Activated CD4-positive, CD25-positive, alpha-beta regulatory T cell treated with anti-CD3 and anti-CD28 coated beads, Interleukin-2, amount 50 U/mL, for 24 hours (primary cell): ENCODE measurements at regions not wholly inside any gene's neighbourhood (a gene's known extent, or its start where the extent isn't known, plus 50 kb on each side); places are given as distances from the start of the nearest gene placed in this dataset.
"Not testable (repeated sequence)": the region's sequence is repeated elsewhere in the genome, so short reads cannot be mapped to it uniquely, and the experiment has no call there.

Source experiments
- ATAC-seq, 2 donors: fragments of 150-1000 bp; cut with Tn5 transposase; one replicate each; pipeline ENCODE4 v1.10.0; 2021; ENCODE audit warnings: mild to moderate bottlenecking in 1 of 2, moderate library complexity in 1 of 2

GRCh38 chr1:60705026-60705425 is 377.3 kb upstream of the NFIA start:
- ATAC-seq, result no peak

- no peak for ATAC-seq
Observed at GRCh38 chr1:60703155-60703554, 379.2 kb upstream of the NFIA start.

- no peak for ATAC-seq
Observed at GRCh38 chr1:60699325-60699724, 383.0 kb upstream of the NFIA start.

- ATAC-seq, result no peak
Observed at GRCh38 chr1:60697204-60697994, 385.0 kb upstream of the NFIA start.

- no peak for ATAC-seq
Observed at GRCh38 chr1:60696512-60696911, 385.8 kb upstream of the NFIA start.

GRCh38 chr1:60695716-60696171 is 386.6 kb upstream of the NFIA start:
- ATAC-seq, result no peak

- no peak for ATAC-seq
Observed at GRCh38 chr1:60694980-60695379, 387.4 kb upstream of the NFIA start.

- no peak for ATAC-seq
Observed at GRCh38 chr1:60692031-60692430, 390.3 kb upstream of the NFIA start.

GRCh38 chr1:60688221-60688620 is 394.1 kb upstream of the NFIA start:
- not testable (repeated sequence) for ATAC-seq

GRCh38 chr1:60681095-60681860 is 401.1 kb upstream of the NFIA start:
- ATAC-seq, result no peak

- no peak for ATAC-seq
Observed at GRCh38 chr1:60679524-60680375, 402.6 kb upstream of the NFIA start.

- ATAC-seq, result no peak
Observed at GRCh38 chr1:60678802-60679201, 403.6 kb upstream of the NFIA start.

- ATAC-seq, result no peak
Observed at GRCh38 chr1:60678391-60678790, 404.0 kb upstream of the NFIA start.

GRCh38 chr1:60672449-60672848 is 409.9 kb upstream of the NFIA start:
- ATAC-seq, result no peak

GRCh38 chr1:60670302-60670701 is 412.1 kb upstream of the NFIA start:
- ATAC-seq, result no peak

GRCh38 chr1:60668585-60668984 is 413.8 kb upstream of the NFIA start:
- ATAC-seq, result no peak

GRCh38 chr1:60665311-60665710 is 417.1 kb upstream of the NFIA start:
- no peak for ATAC-seq

GRCh38 chr1:60664086-60664625 is 418.2 kb upstream of the NFIA start:
- no peak for ATAC-seq

GRCh38 chr1:60662486-60663044 is 419.8 kb upstream of the NFIA start:
- no peak for ATAC-seq

- no peak for ATAC-seq
Observed at GRCh38 chr1:60657926-60658325, 424.4 kb upstream of the NFIA start.

GRCh38 chr1:60655679-60656355 is 426.5 kb upstream of the NFIA start:
- no peak for ATAC-seq

GRCh38 chr1:60640033-60640551 is 442.3 kb upstream of the NFIA start:
- ATAC-seq, result not testable (repeated sequence)
